ENCODE measurements at regions not wholly inside any gene's neighbourhood (a gene's known extent, or its start where the extent isn't known, plus 50 kb on each side); places are given as distances from the start of the nearest gene placed in this dataset.
A peak's percentile ranks its signal among the peaks of the same experiment; 100 is the strongest.
"Not testable (repeated sequence)": the region's sequence is repeated elsewhere in the genome, so short reads cannot be mapped to it uniquely, and the experiment has no call there.

GRCh38 chr3:152578769-152579168 is 256.2 kb upstream of the P2RY1 start:
- DNase-seq (ENCODE audit: low spot score) = no peak

- DNase-seq (ENCODE audit: low spot score) = no peak
These were observed 253.0 kb upstream of the P2RY1 start for GRCh38 chr3:152581951-152582350.

GRCh38 chr3:152583963-152584362 is 251.0 kb upstream of the P2RY1 start:
- no peak for DNase-seq (ENCODE audit: low spot score)

- no peak for DNase-seq (ENCODE audit: low spot score)
These were observed 248.0 kb upstream of the P2RY1 start for GRCh38 chr3:152586974-152587373.

GRCh38 chr3:152587861-152588260 is 247.1 kb upstream of the P2RY1 start:
- DNase-seq (ENCODE audit: low spot score) = no peak

GRCh38 chr3:152589644-152590043 is 245.3 kb upstream of the P2RY1 start:
- DNase-seq (ENCODE audit: low spot score) = peak; percentile 22

GRCh38 chr3:152591515-152591914 is 243.4 kb upstream of the P2RY1 start:
- no peak for DNase-seq (ENCODE audit: low spot score)

- DNase-seq (ENCODE audit: low spot score) = no peak
These were observed 241.7 kb upstream of the P2RY1 start for GRCh38 chr3:152593242-152593641.

- DNase-seq (ENCODE audit: low spot score) = peak; percentile 77
These were observed 238.7 kb upstream of the P2RY1 start for GRCh38 chr3:152595975-152596821.

- not testable (repeated sequence) for DNase-seq (ENCODE audit: low spot score)
These were observed 238.1 kb upstream of the P2RY1 start for GRCh38 chr3:152596832-152597231.

GRCh38 chr3:152606146-152606545 is 228.8 kb upstream of the P2RY1 start:
- DNase-seq (ENCODE audit: low spot score) = no peak

- no peak for DNase-seq (ENCODE audit: low spot score)
These were observed 227.8 kb upstream of the P2RY1 start for GRCh38 chr3:152607179-152607578.

GRCh38 chr3:152608696-152609594 is 226.0 kb upstream of the P2RY1 start:
- no peak for DNase-seq (ENCODE audit: low spot score)

- DNase-seq (ENCODE audit: low spot score) = no peak
These were observed 225.0 kb upstream of the P2RY1 start for GRCh38 chr3:152609891-152610290.

- no peak for DNase-seq (ENCODE audit: low spot score)
These were observed 224.3 kb upstream of the P2RY1 start for GRCh38 chr3:152610622-152611021.

GRCh38 chr3:152611905-152612304 is 223.0 kb upstream of the P2RY1 start:
- no peak for DNase-seq (ENCODE audit: low spot score)

GRCh38 chr3:152613851-152614250 is 221.1 kb upstream of the P2RY1 start:
- DNase-seq (ENCODE audit: low spot score) = no peak

- no peak for DNase-seq (ENCODE audit: low spot score)
These were observed 219.2 kb upstream of the P2RY1 start for GRCh38 chr3:152615681-152616080.

- no peak for DNase-seq (ENCODE audit: low spot score)
These were observed 217.3 kb upstream of the P2RY1 start for GRCh38 chr3:152617609-152618008.

- DNase-seq (ENCODE audit: low spot score) = no peak
These were observed 216.4 kb upstream of the P2RY1 start for GRCh38 chr3:152618529-152618928.

GRCh38 chr3:152619691-152620090 is 215.2 kb upstream of the P2RY1 start:
- DNase-seq (ENCODE audit: low spot score) = no peak

GRCh38 chr3:152620395-152620794 is 214.5 kb upstream of the P2RY1 start:
- DNase-seq (ENCODE audit: low spot score) = no peak

All from H4 (cell line).